Renal cortex interstitium (tissue), 11 donors: ENCODE measurements at regions not wholly inside any gene's neighbourhood (a gene's known extent, or its start where the extent isn't known, plus 50 kb on each side); places are given as distances from the start of the nearest gene placed in this dataset.
A peak's percentile ranks its signal among the peaks of the same experiment; 100 is the strongest.
"Not testable (repeated sequence)": the region's sequence is repeated elsewhere in the genome, so short reads cannot be mapped to it uniquely, and the experiment has no call there.

Experiments used
- DNase-seq, 11 donors: peaks; one replicate each; pipeline ENCODE4 v3.0.0-alpha.2; 2013; ENCODE audit warnings: low read depth in 9 of 11, low spot score in 4 of 11; ENCODE audit errors: extremely low read depth in 1 of 11

DNA sequence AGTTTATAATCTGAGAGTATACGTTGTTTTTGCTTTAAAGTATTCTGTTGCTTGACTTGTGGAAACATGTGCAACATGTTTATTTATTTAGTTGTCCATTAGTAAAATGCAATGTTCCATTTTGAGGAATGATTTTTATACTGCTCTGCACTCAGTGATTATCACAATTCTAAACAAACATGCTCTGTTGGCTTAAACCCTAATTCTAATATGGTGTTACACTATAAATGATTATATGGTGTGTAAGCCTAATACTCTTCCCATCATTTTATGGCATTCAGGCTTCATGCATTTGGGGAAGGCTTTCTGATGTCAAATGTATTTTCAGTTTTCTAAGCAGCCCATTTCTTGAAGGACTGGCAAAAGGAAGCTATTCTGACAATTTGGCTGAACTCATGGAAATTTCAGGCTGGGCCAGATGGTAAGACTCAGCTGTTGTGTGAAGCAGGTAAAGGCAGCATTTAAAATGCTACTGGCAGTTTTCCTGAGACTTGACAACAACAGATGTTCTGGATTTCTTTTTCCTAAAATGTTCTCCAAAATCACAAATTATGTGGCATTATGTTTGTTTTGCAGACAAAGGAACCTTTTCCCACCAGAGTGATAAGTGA is 336.7 kb upstream of the GNPDA2 start:
- DNase-seq: peak in 6 of 11 donors; percentile 1 to 28 (median 21)

DNA sequence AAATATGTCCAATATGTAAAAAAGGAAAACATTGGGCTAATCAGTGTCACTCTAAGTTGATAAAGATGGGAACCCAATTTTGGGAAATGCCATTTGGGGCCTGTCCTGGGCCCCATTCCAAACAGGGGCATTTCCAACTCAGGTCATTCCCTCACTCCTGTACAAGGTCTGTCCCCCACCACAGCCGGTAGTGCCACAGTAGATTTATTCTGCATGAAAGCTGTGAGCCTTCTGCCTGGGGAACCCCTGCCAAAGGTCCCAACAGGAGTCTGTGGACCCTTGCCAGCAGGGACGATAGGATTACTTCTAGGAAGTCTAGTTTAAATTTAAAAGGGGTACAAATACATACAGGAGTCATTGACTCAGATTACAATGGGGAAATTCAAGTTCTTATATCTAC is 317.6 kb upstream of the GNPDA2 start:
- DNase-seq: no peak

DNA sequence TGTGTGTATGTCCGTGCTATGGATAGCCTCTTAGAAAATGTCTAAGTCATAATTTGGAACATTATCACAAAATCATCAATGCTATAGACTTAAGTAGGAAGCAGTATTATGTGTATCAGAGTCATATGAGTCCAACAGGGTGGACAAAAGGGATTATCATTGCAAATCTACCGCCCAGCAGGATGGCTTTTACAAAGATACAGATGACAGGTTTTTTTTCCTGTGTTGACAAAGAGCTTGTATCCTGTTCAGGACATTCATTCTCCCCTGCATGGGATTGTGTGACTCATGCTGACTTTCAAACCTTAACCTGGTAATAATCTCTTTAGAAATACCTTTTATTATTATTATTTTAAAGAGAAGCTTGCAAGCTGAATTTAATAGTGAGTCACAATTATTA is 310.3 kb upstream of the GNPDA2 start:
- DNase-seq: no peak

DNA sequence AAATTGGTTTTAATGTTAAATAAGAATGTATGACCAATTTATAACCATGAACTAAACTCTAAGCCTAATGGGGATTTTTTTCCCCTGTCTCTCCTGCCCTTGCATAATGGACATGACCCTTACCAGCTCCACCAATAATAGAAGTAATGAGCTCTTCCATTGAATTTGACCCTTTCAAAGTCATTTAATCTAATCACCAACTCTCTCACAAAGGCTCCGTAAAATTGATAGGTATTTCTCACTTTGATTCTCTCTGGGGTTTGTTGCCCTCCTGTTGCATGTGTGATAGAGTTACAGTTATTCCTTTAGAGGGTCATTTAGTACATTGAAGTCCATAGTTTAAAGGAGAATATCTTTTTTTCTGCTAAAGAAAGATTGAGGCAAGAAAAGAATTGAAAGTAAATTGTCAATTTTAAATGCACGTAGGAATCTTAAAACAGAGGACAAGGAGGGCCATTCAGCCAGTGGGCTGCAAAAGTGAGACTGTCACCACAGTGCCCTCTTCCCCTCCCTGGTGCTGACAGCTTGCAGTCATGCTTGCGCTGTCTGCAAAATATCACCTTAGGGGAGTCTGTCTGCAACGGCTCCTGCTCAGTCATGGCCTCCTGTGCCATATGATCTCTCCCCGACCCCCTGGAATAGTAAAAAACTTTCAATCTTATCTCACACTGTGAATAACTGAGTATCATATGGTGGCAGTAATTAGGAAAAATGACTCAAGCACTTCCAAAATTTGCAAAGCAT is 307.5 kb upstream of the GNPDA2 start:
- DNase-seq: no peak

DNA sequence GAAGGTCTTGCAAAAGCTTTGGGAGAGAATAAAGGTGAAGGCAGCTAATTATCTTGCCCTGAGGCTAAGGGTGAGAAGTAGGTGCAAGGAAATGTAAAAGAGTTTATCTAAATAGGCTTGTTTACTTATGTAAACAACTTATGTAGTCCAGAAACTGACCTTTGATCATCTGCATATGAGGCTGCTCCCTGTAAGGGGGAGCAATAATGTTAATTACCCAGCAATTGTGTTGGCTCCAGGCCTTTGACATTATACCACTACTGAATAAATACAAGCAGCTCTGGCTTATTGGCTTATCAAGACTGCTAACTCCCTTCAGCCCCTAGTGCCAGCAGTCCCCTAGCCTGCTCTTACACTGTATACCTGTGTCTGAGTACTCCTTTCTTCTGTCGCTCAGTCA is 303.7 kb upstream of the GNPDA2 start:
- DNase-seq: no peak

DNA sequence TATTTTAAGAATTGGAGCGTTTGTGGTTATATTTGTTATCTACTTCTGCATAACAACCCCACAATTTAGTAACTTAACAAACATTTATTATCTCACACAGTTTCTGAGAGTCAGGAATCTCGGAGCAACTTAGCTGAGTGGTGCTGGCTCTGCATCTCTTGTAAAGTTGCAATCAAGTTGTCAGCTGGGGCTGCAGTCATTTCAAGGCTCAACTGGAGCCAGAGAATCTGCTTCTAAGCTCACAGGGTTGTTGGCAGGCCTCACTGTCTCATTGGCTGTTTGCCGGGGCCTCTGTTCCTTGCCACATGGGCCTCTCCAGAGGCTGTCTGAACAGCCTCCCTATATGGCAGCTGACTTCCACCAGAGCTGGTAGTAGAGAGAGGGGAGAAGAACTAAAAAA is 281.2 kb upstream of the GNPDA2 start:
- DNase-seq: no peak

DNA sequence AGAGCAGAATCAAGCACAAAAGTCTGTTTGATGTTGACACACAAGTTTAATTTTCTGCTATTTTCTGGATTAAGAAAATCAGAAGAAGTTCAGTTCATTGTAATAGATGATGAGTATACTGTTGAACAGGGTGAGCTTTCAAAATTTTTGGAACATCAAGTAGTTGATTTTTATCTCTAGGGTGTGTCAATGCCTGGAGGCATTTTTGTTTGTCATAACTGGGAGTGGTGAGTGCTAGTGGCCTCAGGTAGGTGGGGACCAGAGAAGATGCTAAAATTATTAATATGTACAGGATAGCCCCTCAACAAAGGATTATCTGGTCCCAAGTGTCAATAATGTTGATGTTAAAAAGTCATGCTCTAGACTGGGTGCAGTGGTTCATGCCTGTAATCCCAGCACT is 279.7 kb upstream of the GNPDA2 start:
- DNase-seq: no peak

DNA sequence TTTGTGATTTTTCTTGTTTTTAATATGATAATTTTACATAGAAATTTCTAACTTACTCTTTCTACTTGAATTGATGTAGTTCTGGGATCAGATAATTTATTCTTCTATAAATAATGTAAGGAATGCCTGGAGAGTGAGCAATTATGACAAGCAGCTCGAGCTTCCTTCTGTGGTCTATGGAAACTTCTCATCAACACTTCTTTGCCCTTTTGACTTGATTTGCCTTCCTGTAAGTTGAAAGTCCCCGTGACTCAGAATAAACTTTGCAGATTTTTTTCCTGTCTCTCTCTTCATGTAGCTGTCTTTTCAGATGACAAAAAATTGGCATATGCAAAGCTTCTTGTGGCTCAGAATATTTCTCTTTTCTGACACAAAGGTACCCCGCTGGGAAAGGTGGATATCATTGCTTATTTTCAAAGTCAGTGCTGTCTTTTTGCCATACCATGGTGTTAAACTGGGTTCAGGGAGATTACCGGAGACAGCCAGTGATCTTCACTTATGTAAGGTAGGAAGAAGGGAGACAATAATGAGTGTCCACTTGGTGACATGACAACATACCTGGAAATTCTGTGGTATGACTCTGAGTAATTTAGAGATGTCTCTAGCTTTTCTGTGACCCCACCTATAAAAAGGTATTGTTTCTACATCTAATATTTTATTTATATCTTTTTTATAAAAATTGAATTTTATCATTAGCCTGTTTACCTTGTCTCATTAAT is 278.6 kb upstream of the GNPDA2 start:
- DNase-seq: no peak

DNA sequence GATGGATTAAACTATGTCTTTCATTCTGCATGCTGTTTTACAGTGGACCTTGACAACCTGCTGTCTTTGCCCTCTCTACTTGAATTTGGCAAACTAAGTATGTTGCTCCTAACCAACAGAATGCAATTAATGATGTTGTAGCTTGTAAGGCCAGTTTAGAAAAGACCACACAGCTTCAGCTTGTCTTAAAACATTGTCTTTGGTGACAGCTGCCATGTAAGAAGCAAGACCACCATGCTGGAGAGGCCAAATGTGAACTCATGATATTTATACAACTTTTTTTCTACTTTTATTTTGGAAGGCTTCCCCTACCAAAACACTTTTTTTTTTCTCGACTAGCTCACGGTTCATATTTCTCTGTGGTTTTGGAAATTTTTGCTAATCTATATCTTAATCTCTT is 278.0 kb upstream of the GNPDA2 start:
- no peak for DNase-seq

DNA sequence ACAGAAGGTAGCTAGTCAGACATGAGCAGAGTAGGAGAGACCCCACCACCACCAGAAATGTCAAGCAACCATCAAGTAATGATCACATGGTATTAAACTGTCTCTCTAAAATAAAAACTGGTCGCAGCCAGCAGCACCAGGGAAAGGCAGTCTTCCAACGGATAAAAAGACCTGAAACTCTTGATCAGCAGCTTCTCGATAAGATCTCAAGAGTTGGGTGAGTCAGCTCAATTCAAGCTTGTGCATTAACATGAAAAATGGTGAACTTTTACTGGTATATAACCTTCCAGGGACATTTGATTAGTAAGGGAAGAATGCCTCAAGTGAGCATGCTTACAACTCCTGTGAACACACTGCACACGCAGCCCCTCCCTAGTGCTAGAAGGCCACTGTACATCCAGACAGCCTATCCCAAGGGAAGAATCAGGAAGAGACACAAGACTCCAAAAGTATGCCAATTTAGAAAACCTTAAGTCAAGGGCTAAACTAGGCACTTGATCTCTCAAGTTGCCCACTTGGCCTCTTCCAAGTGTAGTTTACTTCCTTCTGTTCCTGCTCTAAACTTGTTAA is 270.0 kb upstream of the GNPDA2 start:
- DNase-seq: no peak

DNA sequence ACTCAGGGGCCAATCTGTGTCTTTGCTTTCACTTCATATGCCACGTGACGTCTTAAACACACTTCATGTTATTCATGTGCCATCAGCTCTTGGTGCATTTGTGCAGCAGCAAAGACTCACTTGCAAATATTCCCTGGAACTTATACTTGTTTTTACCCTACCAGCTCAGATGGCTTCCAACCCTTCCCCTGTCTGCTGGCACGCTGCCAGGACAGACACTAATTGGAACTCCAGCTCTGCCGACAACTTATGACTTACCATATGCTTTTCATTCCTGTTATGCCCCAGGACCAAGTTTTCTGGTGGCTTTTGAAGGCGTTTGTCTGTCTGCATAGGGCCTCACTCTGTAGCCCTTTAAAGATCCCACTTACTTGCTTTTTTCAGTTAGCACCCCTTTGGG is 261.7 kb upstream of the GNPDA2 start:
- DNase-seq: no peak

DNA sequence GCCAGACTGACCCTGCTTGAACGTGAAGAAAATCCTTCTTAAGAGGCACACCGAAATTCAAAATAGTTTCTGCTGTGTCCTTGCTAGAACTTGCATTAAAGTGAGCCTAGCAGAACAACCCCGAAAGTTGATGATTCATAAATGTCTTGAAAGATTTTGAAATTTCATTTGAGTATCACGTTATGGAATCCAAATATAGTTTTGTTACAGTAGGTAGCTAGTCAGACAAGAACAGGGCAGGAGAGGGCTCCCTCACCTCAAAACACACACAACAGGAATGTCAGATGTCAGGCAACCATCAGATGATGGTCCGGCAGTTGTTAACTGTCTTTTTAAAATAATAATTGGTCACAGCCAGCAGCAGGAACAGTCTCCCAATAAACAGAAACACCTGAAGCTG is 259.6 kb upstream of the GNPDA2 start:
- no peak for DNase-seq

DNA sequence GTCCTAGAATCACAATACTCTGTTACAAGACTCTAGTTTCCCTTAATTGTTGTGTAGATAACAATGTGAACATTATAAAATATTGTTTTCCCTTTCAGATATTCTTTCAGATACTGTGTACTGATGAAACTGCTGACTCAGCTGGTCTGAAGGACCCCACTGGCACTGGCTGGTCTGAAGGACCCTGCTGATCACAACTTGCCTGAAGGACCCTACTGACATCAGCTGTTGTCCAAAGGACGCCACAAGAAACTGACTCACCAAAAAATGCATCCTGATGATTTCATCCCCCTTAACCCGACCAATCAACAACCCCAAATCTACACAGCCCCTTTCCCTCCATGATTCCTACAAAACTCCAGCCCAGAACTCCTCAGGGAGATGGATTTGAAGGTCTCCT is 258.8 kb upstream of the GNPDA2 start:
- DNase-seq: no peak

DNA sequence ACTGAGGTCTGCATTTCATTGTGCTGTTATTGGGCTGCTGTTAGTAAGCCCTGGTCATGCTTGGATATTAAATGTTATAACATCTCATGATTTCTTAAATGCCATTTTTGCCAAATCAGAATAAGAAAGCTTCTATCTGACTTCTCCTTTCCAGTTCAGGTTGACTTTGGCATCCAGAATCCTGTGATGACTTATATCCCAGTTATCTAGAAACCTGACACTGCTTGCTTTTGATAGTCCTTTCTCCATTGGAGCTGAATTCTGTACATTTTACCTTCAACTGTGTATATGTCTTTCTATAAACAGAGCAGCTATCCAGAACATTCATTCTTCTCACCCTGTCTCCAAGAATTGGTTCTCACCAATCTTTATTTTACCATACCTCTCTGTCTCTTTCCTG is 257.7 kb upstream of the GNPDA2 start:
- DNase-seq: no peak

DNA sequence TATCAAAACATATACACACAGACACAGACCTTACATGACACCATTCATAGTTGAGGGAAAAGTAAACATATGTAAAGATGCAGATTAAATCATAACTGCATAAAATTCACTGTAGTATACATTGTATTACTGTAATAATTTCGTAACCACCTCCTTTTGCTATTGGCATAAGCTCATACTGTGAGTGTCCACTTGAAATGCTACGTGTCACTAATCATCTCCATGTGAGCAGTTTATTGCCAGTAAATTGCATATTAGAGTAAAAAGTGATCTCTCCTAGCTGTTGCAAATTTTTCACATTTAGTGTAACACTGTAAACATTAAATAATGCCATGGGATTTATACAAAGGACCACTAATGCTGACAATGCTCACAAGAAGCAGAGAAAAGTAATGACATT is 256.7 kb upstream of the GNPDA2 start:
- DNase-seq: no peak

DNA sequence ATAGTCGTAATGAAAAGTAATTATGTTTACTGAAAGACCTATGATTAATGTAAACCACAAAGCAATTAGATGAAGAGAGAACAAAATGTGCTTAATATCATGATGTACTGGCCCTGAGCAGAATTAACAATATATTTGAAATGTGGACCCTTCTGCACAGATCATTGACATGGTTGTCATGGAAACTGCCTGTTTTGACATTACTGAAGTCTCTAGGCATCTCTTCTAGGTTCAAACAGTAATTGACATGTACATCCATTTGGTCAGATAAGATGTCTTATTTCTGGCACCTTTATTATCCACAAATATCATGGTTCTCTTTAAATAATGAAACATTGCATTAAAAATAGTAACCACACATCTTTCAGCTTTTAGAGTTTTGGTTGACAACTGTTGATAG is 251.7 kb upstream of the GNPDA2 start:
- DNase-seq: no peak

DNA sequence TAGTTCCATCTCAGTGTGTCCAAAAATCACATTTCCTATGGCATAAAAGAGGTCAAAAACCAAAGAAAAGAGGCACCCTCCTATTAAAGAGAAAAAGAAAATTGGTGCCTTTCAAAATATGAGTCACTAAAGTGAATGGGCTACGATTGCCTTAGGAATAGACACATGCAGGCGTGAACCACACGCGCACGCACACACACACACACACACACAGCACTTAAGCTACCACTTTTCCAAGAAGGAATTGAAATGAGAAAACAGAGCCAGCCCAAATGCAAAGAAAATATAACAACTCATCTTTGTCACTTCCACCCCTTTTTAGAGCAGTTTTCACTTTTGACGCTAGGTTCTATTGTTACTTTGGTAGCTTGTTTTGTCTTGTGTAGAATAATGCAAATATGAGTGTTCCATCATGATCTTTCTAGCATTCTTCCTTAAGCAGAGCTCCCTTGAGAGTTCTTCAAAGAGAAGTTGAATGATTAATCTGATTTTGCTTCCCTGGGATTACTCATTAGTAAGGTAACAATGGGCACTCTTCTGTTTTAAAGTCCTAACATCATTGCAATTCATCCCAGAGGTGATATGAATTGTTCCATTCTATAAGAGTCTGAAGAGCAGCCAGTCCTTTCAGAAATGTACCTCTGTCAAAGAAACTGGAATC is 239.2 kb upstream of the GNPDA2 start:
- DNase-seq: no peak

DNA sequence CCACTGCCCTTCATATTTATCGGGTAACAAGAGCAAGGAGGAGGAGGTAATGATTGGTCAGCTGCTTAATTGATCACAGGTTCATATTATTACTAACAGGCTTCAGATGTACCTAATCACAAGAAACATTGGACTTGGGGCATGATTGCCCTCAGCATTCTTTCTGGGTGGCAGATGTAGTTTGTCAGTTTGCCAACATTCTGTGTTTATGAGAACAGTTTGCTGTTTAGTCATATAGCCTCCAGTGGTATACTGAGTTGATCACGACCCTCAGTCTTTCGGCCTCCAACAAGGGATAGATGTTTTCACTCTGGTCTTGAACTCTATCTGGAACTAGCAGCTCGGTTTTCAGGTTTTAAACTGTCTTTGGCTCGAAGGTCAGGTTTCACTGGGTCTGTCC is 237.7 kb upstream of the GNPDA2 start:
- not testable (repeated sequence) for DNase-seq

DNA sequence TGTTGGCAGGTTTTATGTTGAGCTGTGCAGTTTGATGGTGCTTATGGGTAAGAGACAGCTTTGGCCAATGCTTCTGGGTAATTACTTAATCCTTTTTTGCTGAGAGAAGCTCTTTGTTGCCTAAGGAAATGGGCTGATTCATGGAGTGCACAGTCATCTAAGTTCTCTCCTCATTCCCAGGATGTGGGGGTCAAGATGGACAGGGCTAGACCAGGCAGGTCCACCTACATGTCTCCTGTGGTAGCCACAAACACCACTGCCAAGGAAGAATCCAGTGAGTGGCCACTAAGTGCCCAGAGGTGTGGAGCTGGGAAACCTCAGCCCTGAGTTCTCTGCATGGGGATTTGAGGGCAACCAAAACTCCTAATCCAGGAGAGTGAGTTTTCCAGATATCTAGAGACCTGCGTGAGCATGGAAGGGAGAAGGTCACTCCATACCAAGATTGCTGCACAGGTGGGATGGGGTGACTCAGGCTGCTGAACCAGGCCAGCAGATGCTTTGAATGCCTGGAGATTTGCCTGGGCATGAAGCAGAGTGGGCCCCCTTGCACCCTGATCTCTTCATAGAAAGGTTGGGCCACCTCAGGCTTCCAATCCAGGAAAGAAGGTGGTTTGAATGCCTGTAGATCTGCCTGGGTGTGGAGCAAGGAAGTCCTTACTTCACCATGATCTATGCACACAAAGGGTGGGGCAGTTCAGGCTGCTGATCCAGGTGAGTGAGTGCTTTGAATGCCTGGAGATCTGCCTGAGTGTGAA is 234.8 kb upstream of the GNPDA2 start:
- no peak for DNase-seq
